ENCODE measurements at regions not wholly inside any gene's neighbourhood (a gene's known extent, or its start where the extent isn't known, plus 50 kb on each side); places are given as distances from the start of the nearest gene placed in this dataset.

DNA sequence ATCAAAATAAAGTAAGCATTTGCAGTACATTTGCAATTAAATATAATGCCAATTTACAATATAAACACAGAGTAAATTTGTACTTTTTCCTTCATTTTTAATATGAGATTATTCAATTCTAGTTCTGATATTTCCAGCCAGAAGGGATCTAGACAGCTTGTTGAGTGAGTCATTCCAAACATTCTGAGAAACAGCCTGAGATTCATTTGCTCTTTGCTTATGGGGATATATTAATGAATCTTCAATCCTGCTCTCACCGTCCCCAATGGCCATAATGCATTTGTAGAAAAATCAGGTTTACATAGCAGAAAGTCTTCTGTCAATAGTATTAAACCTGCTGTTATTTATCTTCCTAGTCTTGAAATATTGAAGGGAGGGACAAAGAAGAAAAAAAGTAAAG, 554.2 kb downstream of the TUSC7 start:
- TF ChIP-seq POLR2A (IDR thresholded peaks at IDR 0.05): no peak
- TF ChIP-seq, protein P1, sequence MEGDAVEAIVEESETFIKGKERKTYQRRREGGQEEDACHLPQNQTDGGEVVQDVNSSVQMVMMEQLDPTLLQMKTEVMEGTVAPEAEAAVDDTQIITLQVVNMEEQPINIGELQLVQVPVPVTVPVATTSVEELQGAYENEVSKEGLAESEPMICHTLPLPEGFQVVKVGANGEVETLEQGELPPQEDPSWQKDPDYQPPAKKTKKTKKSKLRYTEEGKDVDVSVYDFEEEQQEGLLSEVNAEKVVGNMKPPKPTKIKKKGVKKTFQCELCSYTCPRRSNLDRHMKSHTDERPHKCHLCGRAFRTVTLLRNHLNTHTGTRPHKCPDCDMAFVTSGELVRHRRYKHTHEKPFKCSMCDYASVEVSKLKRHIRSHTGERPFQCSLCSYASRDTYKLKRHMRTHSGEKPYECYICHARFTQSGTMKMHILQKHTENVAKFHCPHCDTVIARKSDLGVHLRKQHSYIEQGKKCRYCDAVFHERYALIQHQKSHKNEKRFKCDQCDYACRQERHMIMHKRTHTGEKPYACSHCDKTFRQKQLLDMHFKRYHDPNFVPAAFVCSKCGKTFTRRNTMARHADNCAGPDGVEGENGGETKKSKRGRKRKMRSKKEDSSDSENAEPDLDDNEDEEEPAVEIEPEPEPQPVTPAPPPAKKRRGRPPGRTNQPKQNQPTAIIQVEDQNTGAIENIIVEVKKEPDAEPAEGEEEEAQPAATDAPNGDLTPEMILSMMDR (IDR thresholded peaks at IDR 0.05): no peak
